GM19395 (cell line): ENCODE measurements at regions not wholly inside any gene's neighbourhood (a gene's known extent, or its start where the extent isn't known, plus 50 kb on each side); places are given as distances from the start of the nearest gene placed in this dataset.

Experiments
- ATAC-seq: cut with Tn5 transposase; IDR thresholded peaks from one replicate; pipeline ENCODE4 v1.9.1; 2021; ENCODE audit warnings: mild to moderate bottlenecking, moderate library complexity; ENCODE audit not compliant: unreplicated experiment

DNA sequence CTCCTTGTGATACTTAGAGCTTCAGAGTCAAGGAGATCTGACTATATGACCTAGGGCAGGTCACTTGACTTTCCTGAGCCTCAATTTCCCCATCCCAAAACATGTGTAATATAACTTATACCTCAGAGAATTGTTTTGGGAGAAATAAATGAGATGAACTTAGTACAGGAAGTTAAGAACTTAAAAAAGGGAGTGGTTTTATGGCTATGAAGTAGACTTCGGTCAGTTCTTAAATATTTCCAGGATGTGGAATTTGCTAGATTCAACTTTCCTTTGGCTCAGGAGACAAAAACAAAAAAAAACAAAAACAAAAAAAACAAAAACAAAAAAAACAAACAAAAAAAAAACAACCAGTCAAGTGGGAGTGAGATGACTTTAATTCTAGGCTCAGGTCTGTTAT, 116.7 kb downstream of the EDEM1 start:
- ATAC-seq: no peak

DNA sequence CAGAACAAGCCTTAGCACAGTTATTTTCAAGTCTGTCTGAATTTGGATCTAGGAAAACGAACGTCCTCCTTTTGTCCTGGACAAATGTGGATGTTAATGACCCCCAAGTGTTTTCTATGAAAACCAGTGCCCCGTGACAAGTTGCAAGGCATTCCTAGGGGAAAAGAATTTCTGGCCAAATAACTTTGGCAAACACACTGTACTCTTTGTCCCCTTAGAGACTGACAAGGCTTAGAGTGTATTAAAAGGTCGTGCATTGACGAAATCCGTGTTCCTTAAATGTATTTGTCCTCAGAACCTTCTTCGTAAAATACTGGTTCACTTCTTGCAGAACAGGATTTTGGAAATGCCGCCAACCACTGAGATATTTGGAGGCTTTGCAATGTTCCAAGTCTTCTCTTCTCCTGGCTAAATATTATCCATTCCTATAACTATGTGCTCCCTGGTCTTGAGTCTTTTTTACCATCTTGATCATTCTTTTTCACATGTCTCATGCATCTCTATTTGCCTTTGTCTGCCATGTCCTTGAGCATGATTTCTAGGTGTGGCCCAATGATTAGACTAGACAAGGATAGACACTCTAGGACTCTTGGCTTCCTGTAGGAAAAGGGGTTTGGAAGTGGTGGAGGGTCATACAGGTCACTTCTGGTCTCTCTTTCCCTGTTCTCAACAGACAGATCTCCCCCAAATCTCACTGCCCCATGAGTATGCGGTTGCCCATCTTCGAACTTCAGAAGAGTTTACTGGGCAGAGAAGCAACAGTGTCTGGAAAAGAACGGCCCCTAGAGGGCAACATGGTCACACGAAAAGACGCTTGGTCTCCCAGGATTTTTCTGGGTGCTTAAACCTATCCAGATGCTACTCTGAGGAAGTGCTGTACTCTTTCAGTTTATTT, 117.5 kb downstream of the EDEM1 start:
- ATAC-seq: peak; percentile 90

GRCh38 chr3:5305684-5305989, 118.1 kb downstream of the EDEM1 start:
- ATAC-seq: peak; percentile 26

DNA sequence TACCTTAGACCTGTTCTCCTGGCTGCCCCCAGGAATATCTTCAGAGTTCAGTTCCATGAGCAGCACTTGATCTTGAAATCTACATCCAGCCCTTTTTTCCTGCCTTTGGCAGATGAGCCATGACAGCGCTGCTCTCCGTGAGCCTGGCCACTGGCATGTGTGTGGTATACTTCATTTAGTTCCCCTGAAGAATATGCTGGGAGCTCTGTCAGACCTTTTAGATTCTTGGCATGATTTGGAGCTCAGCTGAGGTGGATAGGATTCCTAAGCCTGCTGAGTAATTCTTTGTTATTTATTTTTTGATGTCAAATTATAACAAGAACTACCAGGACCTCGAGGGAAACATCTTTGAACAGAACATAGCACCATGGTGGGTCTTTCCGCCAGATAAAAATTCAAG, 121.7 kb downstream of the EDEM1 start:
- no peak for ATAC-seq

DNA sequence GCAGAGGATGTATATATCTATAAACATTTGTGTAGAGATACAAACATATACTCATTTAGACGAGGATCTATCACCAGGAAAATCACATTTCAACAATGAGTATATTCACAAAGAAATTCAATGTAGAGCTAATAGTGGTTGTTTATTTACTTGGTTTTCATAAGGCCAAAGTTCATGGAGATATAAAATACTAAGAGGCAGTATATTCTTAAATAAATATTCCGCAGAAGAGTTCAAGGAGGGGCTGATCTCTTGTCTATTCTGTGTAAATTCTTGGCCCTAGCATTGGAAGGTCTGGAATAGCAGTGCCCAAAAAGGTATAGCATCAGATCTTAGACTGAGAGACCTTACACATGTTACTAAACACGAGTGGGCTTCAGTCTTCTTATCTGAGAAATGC, 122.1 kb downstream of the EDEM1 start:
- ATAC-seq: no peak

- no peak for ATAC-seq
These were observed 123.0 kb downstream of the EDEM1 start for GRCh38 chr3:5310509-5310908.

- no peak for ATAC-seq
These were observed 124.8 kb downstream of the EDEM1 start for GRCh38 chr3:5312290-5312689.

GRCh38 chr3:5314897-5315296, 127.4 kb downstream of the EDEM1 start:
- ATAC-seq: no peak

DNA sequence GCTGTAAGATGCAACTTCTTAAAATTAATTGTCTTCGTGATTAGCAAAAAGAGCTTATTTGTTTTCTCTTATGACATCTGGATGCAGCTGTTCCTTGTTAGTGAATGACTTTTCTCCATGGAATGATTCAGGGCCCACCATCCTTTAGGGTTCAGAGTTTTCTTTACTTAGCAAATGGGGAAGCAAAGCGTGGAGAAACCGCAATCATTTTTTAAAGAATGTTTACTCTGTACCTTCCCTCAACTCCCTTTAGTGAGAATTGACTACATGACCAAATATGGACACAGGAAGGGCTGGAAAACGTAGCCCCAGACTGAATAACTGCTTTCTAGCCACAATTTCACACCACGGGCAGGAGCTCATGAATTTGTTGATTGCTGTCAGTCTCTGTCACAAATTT, 130.1 kb downstream of the EDEM1 start:
- no peak for ATAC-seq

GRCh38 chr3:5319454-5319853, 131.9 kb downstream of the EDEM1 start:
- ATAC-seq: no peak

- ATAC-seq: no peak
These were observed 134.3 kb downstream of the EDEM1 start for GRCh38 chr3:5321666-5322340.

DNA sequence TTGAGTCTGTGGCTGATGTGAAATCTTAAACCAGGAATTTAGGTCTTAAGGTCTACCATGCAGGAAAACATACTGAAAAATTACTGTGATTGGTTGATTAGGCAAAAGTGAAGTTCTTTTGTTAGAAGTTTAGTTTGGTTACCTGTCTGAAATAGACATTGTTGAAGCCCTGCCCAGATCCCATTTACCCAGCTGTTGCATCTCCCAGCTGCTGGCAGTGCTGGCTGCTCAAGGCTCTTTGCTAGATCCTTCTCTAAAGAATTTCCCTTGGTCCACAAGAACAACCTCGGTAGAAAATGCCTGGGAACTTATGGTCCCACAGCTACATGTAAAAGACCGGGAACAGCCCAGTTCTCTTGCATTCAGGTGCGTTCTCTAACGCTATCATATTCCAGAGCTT, 137.3 kb downstream of the EDEM1 start:
- no peak for ATAC-seq

- no peak for ATAC-seq
These were observed 142.8 kb downstream of the EDEM1 start for GRCh38 chr3:5330152-5330810.

DNA sequence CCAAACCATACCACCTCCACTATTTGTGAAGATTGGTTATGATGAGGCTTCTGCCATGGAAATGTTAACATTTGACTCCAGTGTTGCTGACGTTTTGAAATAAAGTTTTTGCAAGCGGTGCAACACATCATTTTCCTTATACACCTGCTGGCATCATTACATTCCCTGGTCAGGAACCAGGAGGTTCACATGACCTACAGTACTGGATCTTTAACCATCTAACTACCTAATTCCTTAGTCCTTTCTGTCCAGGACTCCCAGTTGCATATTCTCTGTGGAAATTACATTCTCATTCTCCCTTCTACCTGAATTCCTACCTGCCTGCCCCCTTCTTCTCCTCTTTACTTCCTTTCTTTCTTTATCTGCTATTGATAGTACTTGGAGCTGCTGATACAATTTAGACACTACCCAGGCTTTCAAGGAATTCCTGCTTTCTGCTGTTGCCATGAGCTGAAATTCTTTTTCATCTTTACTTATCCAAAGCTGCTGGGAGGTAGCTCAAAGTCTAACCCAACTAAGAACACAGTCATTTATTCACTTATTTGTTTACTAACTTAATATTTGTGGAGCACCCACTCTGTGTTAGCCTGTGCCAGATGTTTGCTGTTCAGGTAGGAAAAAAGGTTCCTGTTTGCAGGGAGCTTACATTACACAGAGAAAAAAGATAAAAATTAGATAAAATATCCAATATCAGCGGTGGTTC, 144.2 kb downstream of the EDEM1 start:
- ATAC-seq: no peak

DNA sequence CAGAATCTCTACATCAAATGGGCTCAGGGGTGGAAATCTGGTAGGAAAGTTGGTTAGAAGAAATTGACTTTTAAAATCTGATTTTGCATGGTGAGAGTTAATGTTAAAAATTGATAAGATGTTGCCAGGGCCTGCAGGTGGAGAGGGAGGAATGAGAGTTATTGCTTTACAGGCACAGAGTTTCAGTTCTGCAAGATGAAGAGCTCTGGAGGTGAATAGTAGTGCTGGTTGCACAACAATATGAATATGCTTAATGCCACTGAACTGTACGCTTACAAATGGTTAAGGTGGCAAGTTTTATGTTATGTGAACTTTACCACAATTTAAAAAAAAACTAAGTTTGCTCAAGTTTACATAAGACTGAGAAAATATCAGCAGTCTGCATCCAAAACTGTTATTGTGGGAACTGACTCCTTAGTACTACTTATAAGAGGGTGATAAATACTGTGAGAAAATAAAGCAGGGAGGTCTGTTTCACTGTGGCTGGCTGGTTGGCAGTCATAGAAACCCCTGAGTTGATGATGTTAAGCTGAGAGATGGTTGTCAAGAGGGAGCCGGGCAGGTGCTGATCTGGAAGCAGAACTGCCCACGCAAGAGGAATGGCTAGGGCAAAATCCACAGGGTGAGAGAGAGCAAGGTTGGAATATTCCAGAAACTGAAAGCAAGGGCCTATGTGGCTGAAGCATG, 144.9 kb downstream of the EDEM1 start:
- peak; percentile 82 for ATAC-seq

- no peak for ATAC-seq
These were observed 152.5 kb downstream of the EDEM1 start for GRCh38 chr3:5339967-5340535.

DNA sequence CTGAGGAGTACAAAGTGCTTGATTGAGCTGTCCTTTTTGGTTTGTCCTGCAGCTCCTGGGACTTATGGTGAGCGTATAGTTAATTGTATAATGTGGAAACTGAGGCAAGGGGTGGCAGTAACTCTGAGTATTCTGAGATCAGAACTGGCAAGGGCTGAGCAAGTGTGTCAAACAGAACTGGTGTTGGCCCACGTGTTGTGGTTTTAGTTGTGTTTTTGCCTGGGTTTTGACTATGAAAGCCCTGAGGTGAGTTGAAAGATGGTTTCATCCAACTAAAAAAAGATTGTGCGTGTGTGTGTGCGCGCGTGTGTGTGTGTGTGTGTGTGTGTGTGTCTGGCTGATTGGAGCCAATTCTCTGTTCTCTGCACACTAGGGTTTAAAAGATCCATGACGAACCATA, 154.1 kb downstream of the EDEM1 start:
- ATAC-seq: no peak

DNA sequence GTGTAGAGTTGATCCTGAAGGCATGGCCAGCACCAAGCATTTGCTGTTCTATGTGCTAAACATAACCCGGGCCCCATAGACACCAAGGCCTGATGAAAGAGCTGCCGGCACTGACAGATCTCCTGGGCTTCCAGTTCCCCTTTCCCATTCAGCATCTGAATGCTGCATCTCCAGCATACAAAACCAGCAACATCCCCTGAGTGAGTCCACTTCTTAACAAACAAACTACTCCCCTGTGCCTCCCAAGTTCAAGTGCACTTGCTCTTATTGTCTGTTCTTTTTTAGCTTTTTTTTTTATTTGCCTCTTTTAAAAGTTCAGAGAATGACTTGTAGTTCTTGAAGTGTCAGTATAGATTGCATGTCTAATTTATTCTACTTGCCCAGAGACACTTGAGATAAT, 156.0 kb downstream of the EDEM1 start:
- ATAC-seq: no peak

DNA sequence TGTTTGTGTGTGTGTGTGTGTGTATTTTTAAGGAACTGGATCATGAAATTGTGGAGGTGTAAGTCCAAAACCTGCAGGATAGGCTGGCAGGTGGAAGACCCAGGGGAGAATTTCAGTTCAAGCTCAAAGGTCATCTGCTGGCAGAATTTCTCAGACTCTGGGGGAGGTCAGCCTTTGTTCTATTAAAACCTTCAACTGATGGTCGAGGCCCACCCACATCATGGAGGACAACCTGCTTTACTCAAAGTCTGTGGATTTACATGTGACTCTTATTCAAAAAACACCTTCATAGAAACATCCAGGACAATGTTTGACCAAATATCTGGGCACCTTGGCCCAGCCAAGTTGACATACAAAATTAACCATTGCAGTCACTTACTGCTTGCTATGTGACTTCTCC, 157.2 kb downstream of the EDEM1 start:
- ATAC-seq: no peak

DNA sequence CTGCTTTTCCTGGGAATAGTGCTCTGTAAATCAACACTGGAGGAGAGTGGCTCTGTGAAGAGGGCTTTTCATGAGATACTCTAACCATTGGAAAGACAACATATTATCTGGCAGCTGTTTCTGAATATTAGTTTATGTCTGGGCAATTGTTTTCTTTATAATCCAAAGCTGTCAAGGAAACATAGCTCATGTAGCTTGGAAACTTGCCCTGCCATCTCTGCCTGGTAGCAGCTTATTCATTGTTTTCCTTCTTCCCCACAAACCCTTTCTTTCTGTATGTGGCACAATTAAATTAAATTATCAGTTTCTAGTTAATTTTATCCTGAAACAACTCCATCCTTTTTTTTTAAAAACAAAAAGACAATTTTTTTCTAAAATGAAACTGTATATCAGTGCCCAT, 160.0 kb downstream of the EDEM1 start:
- no peak for ATAC-seq
